Memory B cell (primary cell): ENCODE measurements at regions not wholly inside any gene's neighbourhood (a gene's known extent, or its start where the extent isn't known, plus 50 kb on each side); places are given as distances from the start of the nearest gene placed in this dataset.

Source experiments
- ATAC-seq: fragments of 150-1000 bp; cut with Tn5 transposase; 2 replicates; pipeline ENCODE4 v1.10.0; 2021; ENCODE audit warnings: low read depth, mild to moderate bottlenecking, moderate library complexity
- DNase-seq, 2 donors: peaks; one replicate each; pipeline ENCODE4 v3.0.0; 2022; ENCODE audit warnings: low spot score in 2 of 2
- H3K27ac Mint-ChIP-seq: one replicate; pipeline ENCODE4 v1.8.0; 2022; ENCODE audit warnings: mild to moderate bottlenecking, moderate library complexity, mixed read lengths
- H3K27me3 Mint-ChIP-seq: one replicate; pipeline ENCODE4 v1.8.0; 2022; ENCODE audit warnings: mixed read lengths
- H3K36me3 Mint-ChIP-seq: one replicate; pipeline ENCODE4 v1.8.0; 2022; ENCODE audit warnings: mild to moderate bottlenecking, mixed read lengths
- H3K4me1 Mint-ChIP-seq: one replicate; pipeline ENCODE4 v1.8.0; 2022; ENCODE audit warnings: mixed read lengths
- H3K4me3 Mint-ChIP-seq: one replicate; pipeline ENCODE4 v1.8.0; 2022; ENCODE audit warnings: mild to moderate bottlenecking, moderate library complexity, mixed read lengths
- H3K9me3 Mint-ChIP-seq: one replicate; pipeline ENCODE4 v1.8.0; 2022; ENCODE audit warnings: mixed read lengths

GRCh38 chr13:33757713-33758112, 60.2 kb upstream of the RFC3 start:
- peaks cover 8% of the 10 kb centered on the region for H3K27me3 Mint-ChIP-seq
- peaks cover 4% of the 10 kb centered on the region for H3K4me1 Mint-ChIP-seq
- H3K9me3 Mint-ChIP-seq = no peaks in the 10 kb centered on the region
- H3K27ac Mint-ChIP-seq = no peak overlapping the region
- no peak for DNase-seq
- no peak overlapping the region for H3K4me3 Mint-ChIP-seq
- no peaks in the 10 kb centered on the region for H3K36me3 Mint-ChIP-seq
- ATAC-seq = no peak

- ATAC-seq (no peak), DNase-seq (no peak)
- Mint-ChIP-seq H3K9me3 (no peaks in the 10 kb centered on the region), H3K27ac (no peak overlapping the region), H3K4me1 (peaks cover 4% of the 10 kb centered on the region), H3K4me3 (no peak overlapping the region), H3K36me3 (no peaks in the 10 kb centered on the region), H3K27me3 (peaks cover 5% of the 10 kb centered on the region)
These were observed 59.8 kb upstream of the RFC3 start for GRCh38 chr13:33758113-33758512.

GRCh38 chr13:33761740-33762139, 56.2 kb upstream of the RFC3 start:
- DNase-seq = no peak
- peaks cover 4% of the 10 kb centered on the region for H3K27me3 Mint-ChIP-seq
- H3K4me3 Mint-ChIP-seq = no peak overlapping the region
- H3K4me1 Mint-ChIP-seq = peaks cover 4% of the 10 kb centered on the region
- H3K27ac Mint-ChIP-seq = no peak overlapping the region
- no peaks in the 10 kb centered on the region for H3K36me3 Mint-ChIP-seq
- H3K9me3 Mint-ChIP-seq = no peaks in the 10 kb centered on the region
- ATAC-seq = no peak

GRCh38 chr13:33763021-33763420, 54.9 kb upstream of the RFC3 start:
- ATAC-seq (no peak), DNase-seq (no peak)
- H3K9me3 Mint-ChIP-seq = no peaks in the 10 kb centered on the region
- H3K36me3 Mint-ChIP-seq = no peaks in the 10 kb centered on the region
- peaks cover 6% of the 10 kb centered on the region for H3K27me3 Mint-ChIP-seq
- H3K27ac Mint-ChIP-seq = no peak overlapping the region
- H3K4me3 Mint-ChIP-seq = no peak overlapping the region
- H3K4me1 Mint-ChIP-seq = no peaks in the 10 kb centered on the region

- Mint-ChIP-seq H3K36me3 (no peaks in the 10 kb centered on the region), H3K9me3 (no peaks in the 10 kb centered on the region), H3K27ac (no peak overlapping the region), H3K4me1 (no peaks in the 10 kb centered on the region), H3K27me3 (peaks cover 9% of the 10 kb centered on the region), H3K4me3 (no peak overlapping the region)
- ATAC-seq = no peak
- no peak for DNase-seq
These were observed 53.2 kb upstream of the RFC3 start for GRCh38 chr13:33764716-33765115.

- Mint-ChIP-seq H3K27ac (no peak overlapping the region), H3K4me1 (no peaks in the 10 kb centered on the region), H3K4me3 (no peak overlapping the region)
These were observed 51.4 kb upstream of the RFC3 start for GRCh38 chr13:33766329-33767123.

GRCh38 chr13:33767140-33767539, 50.8 kb upstream of the RFC3 start:
- ATAC-seq (no peak), DNase-seq (no peak)
- Mint-ChIP-seq H3K4me3 (no peak overlapping the region), H3K9me3 (no peaks in the 10 kb centered on the region), H3K36me3 (no peaks in the 10 kb centered on the region), H3K27me3 (peaks cover 9% of the 10 kb centered on the region), H3K27ac (no peak overlapping the region), H3K4me1 (no peaks in the 10 kb centered on the region)

More at GRCh38 chr13:33766329-33767123, 51.4 kb upstream of the RFC3 start:
- DNase-seq (no peak), ATAC-seq (no peak)
- Mint-ChIP-seq H3K36me3 (no peaks in the 10 kb centered on the region), H3K27me3 (peaks cover 9% of the 10 kb centered on the region), H3K9me3 (no peaks in the 10 kb centered on the region)
